ENCODE measurements at regions not wholly inside any gene's neighbourhood (a gene's known extent, or its start where the extent isn't known, plus 50 kb on each side); places are given as distances from the start of the nearest gene placed in this dataset.
"Not testable (repeated sequence)": the region's sequence is repeated elsewhere in the genome, so short reads cannot be mapped to it uniquely, and the experiment has no call there.

DNA sequence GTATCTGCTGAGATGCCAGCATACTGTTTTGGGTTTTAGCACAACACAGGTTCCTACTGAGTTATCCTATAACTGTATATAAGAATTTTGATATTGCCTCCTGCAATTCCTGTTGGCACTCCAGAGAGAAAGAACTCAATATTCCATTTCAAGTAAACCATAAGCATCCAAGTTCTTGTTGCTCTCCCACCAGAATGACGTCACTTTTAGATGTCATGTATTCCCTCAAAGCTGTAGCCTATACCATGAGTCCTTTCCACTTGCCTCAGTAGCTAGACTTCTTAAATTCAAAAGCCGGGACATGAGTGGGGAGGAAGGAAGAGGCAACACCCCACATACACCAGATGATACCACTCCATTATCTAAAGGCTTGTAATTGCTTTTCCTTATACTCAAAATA is 171.5 kb downstream of the ALDH8A1 start:
- DNase-seq: no peak

DNA sequence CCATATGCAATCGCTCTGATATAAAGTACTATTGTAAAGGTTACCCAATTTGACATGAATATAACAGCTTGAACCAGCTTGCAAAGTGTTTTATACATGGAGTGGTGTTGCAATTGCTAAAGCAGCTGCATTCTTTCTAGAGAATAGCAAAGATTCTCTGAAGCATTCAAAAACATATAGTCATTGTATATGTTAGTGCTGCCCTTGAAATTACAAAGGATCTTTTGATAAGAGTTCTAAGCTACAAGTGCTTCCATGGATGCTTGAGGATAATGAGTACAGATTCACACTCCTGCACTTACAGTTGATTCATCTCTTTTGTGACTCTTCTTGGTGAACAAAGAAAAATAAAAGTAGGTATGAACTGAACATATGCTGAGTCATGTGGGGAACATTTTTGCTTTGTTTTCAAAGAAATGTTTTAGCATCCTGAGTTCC is 175.7 kb downstream of the ALDH8A1 start:
- DNase-seq: no peak

DNA sequence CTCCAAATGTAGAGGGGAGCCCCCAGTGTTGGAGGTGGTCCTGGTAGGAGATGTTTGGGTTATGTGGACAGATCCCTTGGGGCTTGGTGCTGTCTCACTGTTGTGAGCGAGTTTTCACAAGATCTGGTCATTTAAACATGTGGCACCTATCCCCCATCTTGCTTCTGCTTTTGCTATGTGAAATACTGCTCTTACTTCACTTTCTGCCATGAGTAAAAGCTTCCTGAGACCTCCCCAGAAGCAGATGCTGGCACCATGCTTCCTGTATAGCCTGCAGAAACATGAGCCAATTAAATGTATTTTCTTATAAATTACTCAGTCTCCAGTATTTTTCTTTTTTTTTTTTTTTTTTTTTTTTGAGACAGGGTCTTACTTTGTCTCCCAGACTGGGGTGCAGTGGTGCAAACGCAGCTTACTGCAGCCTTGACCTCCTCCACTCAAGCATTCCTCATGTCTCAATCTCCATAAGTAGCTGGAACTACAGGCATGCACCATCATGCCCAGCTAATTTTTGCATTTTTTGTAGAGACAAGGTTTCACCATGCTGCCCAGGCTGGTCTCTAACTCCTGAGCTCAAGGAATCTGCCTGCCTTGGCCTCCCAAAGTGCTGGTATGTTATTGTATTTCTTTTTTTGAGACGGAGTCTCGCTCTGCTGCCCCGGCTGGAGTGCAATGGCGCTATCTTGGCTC is 177.1 kb downstream of the ALDH8A1 start:
- DNase-seq: no peak

DNA sequence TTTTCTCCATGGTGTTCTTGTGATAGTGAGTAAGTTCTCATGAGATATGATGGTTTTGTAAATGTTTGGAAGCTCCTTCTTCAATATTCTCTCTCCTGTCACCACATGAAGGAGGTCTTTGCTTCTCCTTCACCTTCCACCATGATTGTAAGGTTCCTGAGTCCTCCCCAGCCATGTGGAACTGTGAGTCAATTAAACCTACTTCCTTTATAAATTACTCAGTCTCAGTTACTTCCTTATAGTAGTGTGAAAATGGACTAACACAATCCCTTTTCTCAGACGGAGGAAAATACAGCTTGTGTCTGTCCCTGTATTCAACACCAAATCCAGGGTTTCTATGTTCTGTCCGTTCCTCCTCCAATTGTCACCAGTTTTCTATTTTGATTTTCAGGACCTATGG is 181.0 kb downstream of the ALDH8A1 start:
- DNase-seq: no peak

DNA sequence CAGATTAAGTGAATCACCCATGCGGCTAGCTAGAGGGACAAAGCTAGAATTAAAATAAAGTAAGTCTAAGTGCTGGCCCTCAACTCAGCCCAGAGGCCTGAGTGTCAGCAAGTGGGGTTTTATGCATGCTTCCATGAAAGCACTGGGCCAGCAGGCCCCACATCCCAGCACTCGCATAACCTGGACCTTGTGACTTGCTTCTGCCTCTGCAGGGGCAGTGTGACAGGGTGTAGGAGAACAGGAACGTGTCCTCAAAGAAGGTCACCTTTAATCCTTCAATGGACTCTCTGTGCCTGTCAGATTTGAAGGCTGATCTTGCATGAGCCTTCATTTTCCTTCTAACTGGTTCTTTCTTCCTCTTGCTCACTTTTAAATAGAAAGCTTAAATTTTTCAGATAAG is 183.4 kb downstream of the ALDH8A1 start:
- DNase-seq: no peak

DNA sequence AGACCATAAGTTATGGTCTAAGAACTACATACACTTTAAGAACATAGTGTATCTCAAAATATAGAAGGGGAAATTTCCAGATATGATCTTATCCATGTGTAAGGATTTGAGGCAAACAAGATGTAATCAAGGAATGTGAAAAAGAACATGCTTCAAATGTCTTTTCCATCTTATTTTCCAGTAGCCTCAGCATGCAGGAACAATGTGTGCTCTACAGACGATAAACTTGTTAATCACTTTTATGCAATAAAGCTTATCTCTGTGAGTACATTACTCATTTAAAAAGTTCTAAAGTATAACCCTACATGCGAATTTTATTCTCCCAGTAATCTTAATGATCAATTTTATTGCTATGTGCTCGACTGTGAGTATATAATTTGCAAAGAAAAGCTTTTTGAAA is 185.2 kb downstream of the ALDH8A1 start:
- no peak for DNase-seq

DNA sequence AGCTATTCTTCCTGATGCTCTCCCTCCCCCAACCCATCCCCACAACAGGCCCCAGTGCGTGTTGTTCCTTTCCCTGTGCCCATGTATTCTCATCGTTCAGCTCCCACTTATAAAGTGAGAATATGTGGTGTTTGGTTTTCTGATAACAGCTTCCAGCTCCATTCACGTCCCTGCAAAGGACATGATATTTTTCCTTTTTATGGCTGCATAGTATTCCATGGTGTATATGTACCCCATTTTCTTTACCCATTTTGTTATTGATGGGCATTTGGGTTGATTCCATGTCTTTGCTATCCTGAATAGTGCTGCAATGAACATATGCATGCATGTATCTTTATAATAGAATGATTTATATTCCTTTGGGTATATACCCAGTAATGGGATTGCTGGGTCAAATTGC is 186.3 kb downstream of the ALDH8A1 start:
- not testable (repeated sequence) for DNase-seq

DNA sequence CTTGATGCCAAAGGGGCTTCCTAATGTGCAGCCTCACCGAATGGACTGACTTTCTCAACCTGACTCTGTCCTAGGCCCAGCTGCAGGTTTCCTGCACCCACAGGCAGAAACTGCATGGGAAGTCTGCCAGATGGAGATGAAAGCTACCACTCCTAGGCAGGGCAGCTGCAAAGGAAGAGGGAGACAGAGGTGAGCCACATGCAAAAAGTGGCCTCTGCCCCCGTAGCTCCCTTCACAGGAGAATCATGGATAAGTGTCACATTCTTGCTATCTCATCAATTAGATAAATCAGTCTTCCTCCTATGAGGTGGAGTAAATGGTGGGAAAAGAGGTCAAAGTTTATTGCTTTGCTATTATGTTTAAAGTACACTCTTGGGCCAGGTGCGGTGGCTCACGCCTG is 191.3 kb downstream of the ALDH8A1 start:
- DNase-seq: no peak

DNA sequence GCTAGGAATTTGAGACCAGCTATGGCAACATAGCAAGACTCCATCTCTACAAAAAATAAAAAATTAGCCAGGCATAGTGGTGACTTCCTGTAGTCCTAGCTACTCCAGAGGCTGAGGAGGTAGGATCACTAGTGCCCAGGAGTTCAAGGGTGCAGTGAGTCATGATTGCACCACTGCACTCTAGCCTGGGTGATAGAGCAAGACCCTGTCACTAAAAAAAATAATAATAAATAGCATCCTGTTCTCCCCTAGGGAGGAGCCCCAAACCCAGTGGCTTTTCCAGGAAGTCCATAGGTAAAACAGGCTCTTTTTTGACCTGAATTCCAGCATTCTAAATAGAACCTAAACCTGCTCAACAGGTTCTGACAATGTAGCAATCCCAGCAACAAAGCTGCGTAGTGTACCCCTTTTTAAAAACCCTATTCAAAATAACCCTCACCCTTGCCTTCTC is 192.0 kb downstream of the ALDH8A1 start:
- no peak for DNase-seq

DNA sequence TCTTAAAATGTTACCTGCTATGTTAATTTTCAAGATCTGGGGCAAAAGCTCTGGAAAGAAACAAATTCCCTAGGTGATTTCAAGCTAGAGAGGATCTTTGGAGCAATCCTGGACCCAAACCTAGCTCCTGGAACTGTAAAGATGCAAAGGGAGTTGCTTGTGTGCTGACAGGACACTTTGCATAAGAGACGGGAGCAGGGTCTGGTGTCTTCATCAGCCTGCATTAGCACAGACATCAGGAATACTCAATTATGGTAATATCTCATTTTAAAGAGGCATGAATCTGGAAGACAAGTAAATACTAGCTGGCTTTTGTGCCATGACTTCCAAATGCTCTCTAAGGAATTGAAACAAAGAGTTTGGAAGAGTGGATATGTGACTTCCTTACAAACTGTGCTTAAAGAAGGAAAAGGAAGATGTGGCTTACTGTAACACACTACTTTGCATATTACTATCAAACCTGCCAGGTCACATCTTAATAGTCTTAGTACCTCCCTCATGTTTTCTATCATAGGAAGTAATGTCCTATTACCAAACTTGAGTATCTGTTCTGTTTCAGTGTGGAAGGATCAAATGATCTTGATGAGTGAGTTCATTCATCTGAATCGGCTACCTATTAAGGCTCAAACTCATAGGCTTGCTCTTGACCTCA is 193.4 kb downstream of the ALDH8A1 start:
- no peak for DNase-seq

DNA sequence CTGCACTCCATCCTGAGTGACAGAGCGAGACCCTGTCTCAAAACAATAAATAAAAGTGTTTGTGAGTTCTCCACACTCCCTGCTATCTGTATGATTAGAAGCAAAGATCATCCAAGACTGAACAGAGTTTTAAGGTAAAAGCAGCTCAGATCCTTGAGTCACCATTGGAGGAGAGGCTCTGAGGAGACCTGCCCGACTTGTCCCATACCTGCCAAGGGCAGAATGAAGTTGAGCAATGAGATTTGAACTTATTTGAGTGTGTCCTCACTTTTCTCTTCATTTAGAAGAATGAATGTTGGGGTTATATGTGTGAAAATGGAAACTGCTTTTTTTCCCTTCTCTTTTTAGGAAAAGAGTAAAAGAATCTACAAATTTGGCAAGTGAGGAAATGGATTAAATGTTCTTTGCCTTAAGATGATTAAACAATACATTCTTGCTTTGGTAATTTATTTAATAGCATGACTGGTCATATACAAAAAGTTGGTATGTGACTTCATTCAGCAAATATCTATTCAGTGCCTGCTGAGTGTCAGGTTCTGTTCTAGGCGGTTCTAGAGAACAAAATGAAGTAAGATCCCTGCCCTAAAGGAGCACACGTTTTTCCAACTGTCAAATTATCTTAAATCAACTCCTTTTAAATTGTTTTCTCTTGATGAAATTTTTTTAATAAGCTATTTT is 195.7 kb downstream of the ALDH8A1 start:
- DNase-seq: no peak

DNA sequence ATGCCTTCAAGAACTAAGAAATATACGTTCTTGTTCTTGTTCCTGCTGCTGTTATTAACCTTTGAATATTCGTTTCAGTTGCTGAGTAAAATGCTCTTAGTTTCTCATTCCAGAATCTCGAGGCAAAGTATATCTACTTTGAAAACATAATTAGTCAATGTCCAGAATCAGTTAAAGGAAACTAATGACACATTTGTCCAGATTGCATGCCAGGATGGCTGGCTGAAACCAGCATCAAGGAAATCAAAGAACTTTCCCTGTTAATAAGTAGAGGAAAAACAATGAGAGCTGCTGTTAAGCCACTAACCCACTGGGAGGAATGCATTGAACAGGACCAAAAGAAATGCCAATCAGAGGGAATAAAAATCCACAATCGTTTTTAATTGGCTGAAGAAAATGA is 196.9 kb downstream of the ALDH8A1 start:
- DNase-seq: no peak

DNA sequence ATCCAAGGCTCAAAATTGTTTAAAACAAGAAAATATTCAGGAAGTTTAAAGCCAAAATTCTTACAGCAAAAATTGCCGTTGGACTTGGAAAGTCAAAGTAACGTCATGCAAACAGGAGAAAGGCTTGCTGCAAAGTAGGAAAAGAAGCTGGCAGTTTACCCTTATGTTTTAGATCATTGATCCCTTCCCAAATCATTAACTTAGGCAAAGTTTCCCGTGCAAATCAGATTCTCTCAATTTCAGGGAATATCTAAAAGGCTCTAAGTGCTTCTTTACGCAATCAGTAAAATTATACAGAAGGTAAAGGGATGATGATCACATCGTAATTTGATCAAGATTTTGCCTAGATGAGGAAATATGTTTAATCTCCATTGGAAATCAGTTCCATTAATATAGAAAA is 197.5 kb downstream of the ALDH8A1 start:
- DNase-seq: no peak

DNA sequence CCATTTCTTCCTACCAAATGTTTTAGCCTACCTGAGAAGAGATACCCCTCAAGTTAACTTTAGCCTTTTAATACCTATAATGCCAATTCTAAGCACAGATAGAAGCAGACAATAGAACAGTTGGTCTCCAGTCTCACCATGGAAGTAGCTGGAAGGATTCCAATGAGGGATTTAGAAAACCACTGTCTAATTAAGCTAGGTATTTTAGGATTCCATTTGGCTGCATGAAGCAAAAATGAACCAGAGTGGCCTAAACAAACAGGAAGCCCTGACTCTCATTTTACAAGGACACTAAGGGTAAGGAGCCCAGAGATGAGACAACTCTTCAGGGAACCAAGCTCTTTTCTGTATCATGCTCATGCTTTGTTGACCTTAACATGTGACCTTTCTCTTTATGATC is 199.2 kb downstream of the ALDH8A1 start:
- no peak for DNase-seq

DNA sequence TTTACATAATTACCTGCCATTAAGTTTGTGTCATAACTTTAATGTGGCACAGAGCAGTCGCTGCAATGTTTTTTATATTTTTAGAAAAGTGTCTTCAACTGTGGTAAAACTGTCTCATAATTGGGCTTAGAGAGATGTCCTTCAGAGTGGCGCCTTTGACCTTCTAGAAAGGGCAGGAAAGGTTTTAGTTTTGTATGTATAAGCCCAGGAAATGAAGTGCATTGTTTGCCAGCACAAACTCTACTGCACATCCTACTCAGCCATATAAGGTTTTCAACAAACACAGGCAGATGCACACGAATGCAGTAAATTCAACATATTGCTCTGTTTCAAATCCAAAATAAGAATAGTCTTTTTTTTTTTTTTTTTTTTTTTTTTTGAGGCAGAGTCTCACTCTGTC is 201.4 kb downstream of the ALDH8A1 start:
- no peak for DNase-seq

DNA sequence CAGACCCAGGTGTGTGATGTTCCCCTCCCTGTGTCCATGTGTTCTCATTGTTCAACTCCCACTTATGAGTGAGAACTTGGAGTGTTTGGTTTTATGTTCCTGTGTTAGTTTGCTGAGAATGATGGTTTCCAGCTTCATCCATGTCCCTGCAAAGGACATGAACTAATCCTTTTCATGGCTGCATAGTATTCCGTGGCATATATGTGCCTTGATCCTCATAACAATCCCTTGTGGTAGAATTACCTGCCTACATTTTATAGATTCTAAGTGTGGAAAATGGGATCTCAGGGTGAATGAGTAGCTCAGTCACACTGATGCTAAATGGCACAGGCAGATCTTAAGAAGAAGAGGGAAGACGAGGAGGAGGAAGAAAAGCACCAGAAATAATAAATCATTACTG is 202.7 kb downstream of the ALDH8A1 start:
- DNase-seq: not testable (repeated sequence)

DNA sequence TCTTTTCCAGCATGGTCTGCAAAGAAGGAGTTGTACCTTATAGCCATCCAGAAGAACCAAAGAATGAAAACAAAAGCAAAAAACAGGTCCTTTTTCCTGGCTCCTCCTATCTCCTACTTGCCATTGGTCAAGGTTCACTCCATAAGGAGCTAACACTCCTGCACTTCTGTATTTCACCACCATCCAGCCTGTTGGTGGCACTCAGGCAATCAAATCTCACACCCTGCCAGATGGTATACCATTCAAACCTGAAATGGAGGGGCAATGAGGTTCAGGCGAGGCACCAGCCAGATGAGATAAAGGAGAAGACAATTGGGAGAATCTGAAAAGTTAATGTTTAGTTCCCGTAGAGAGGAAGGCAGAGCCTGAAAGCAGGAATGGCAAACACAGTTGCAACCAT is 203.8 kb downstream of the ALDH8A1 start:
- no peak for DNase-seq

DNA sequence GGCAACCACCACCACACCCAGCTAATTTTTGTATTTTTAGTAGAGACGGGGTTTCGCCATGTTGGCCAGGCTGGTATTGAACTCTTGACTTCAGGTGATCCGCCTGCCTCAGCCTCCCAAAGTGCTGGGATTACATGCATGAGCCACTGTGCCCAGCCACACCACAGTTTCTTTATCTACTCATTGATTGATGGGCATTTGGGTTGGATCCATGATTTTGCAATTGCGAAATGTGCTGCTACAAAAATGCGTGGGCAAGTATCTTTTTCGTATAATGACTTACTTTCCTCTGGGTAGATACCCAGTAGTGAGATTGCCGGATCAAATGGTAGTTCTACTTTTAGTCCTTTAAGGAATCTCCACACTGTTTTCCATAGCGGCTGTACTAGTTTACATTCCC is 204.7 kb downstream of the ALDH8A1 start:
- not testable (repeated sequence) for DNase-seq

DNA sequence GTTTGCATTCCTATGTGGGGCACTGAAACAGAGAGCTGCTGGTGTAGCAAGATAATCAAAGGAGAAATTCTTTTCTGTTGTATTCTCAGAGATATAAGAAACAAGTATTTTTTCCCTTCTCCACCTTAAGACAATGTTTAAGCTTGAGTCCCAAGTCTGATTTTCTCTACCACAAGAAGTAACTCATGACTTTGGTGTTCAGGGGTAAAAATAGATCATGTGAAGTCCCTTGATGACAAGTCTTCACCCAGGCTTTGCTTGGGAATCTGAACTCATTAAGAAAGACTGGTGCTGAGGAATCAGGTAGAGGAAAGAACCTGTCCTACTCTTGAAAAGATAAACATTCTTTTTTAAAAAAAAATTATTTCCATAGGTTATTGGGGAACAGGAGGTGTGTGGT is 205.6 kb downstream of the ALDH8A1 start:
- DNase-seq: no peak

DNA sequence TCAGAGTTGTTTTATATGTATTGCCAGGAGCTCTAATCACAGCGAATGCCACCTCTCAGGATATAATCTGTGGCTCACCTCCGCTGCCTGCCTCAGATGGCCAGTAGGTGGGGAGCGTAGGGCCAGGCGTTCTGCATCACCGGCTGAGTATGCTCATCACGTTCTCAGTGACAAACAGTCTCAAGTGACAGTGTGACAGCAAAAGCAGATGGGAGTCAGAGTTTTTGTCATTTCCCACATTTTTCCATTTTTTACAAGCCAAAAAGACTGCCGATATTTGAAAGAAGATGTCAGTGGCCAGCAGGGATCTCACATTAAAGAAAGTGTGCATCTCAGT is 208.7 kb downstream of the ALDH8A1 start:
- no peak for DNase-seq

DNA sequence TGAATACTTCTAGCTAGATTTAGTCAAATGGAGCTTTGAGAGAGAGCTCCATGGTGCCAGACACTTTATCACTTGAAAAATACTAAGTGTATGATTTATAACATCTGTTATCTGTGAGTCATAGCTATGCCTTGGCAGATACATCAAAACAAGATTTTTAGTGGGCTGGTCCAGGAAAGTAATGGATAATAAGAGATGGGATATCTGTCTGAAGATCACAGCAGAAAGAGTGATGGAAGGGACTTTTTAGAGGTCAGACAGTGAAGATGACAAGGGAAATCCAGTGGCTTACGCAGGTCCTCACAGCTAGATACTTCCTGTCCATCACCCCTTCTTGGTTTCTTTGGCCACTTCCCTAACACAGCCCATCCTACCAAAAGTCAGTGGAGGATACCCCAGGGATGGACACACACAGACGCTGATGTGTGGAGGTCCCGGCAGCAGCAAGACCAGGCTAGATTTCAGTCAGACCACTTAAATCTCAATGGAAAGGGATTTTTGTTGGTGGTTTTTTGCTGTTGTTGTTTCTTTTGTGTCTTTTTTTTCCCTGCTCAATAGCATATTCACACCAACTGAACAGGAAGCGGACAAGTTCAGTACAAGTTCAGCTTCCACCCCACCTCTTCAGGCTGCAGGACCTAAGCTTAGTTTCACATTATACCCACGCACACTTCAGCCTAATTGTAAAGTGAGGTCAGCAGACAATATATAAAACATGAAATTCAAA is 209.3 kb downstream of the ALDH8A1 start:
- DNase-seq: no peak

DNA sequence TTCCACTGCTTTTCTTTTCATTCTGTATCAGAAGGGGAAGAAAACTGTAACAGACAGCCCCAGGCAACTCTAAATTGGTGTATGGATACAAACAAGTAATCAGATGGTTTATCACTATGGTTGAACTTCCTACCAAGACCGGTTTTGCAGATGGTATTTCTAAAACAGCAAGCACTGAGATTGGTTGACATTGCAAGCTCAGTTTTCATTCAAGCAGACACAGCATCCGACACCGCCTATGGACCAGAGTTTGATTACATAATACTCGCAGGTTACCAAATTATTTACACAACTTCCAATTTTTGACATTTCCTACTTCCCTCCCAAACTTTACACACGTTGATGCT is 209.9 kb downstream of the ALDH8A1 start:
- DNase-seq: no peak

DNA sequence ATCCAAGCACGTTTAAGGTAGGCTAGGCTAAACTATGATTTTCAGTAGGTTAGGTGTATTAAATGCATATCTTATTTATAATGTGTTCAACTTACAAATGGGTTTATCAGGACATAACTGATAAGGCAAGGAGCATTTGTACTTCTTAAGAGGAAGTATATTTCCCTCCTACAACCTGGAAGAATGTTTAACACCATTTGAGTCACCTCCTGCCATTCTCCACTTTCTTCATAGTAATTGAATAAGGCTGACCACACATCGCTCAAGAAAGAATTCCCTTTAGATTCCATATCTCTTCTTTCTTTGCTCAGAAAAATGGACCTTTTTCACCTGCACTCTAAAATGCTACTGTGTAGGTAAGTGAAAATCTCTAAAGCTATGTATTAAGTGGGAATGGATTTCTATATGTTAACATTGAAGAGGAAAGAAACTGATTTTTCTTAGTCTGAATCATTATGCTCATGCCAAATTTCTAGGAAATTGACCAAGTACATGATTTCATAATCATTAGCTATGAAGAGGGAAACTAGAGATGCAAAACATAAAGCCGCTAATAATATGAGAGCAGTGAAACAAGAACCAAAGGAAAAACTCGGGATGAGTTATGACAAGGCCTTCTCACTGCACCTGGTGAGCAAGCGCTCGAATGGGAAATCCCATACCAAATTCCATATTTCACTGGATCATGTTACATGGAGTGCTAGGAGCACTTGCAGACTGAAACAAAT is 210.4 kb downstream of the ALDH8A1 start:
- no peak for DNase-seq

Measured in activated T-cell treated with anti-CD3 and anti-CD28 coated beads, Interleukin-2, amount 50 U/mL, for 48 hours (primary cell).